Naive thymus-derived CD4-positive, alpha-beta T cell (primary cell): ENCODE measurements at regions not wholly inside any gene's neighbourhood (a gene's known extent, or its start where the extent isn't known, plus 50 kb on each side); places are given as distances from the start of the nearest gene placed in this dataset.

Experiments
- ATAC-seq: fragments of 150-1000 bp; cut with Tn5 transposase; 2 replicates; pipeline ENCODE4 v1.10.0; 2021; ENCODE audit warnings: mild to moderate bottlenecking, moderate library complexity
- CTCF ChIA-PET: fragments of 350-600 bp; sonication (Branson Sonifier 250); formaldehyde crosslinking; loops from one replicate; lab custom pipeline; 2021; ENCODE audit warnings: antibody characterized with exemption; lab: Charles Lee
- POLR2A ChIA-PET: fragments of 350-600 bp; sonication (Branson Sonifier 250); formaldehyde crosslinking; loops from one replicate; lab custom pipeline; 2021; ENCODE audit warnings: antibody characterized with exemption, inconsistent platforms; lab: Charles Lee
- DNase-seq, 9 donors: peaks; one replicate each; pipeline versions ENCODE4 v3.0.0 to v3.0.0-alpha.2; 2020 to 2022; ENCODE audit warnings: mixed read lengths in 1 of 9
- H3K27ac ChIP-seq: one replicate; pipeline ENCODE4 v1.7.0; 2013; ENCODE audit warnings: mild to moderate bottlenecking, low read depth, low read length, moderate library complexity
- H3K27me3 ChIP-seq, 2 donors: one replicate each; pipeline ENCODE4 v1.7.0; 2013; ENCODE audit warnings: low read length in 2 of 2, mild to moderate bottlenecking in 2 of 2, moderate library complexity in 2 of 2; ENCODE audit not compliant: control insufficient read depth in 2 of 2, insufficient read depth in 2 of 2
- H3K36me3 ChIP-seq, 3 experiments: 1 replicate in 2 of 3; 2 replicates in 1 of 3; pipeline ENCODE4 v1.7.0; 2013; ENCODE audit warnings: low read length in 3 of 3, mild to moderate bottlenecking in 3 of 3, moderate library complexity in 1 of 3; ENCODE audit not compliant: insufficient read depth in 3 of 3, control insufficient read depth in 2 of 3
- H3K4me1 ChIP-seq, 2 donors: one replicate each; pipeline ENCODE4 v1.7.0; 2013; ENCODE audit warnings: low read length in 2 of 2, mild to moderate bottlenecking in 2 of 2, moderate library complexity in 1 of 2; ENCODE audit not compliant: control insufficient read depth in 2 of 2, insufficient read depth in 2 of 2
- H3K4me3 ChIP-seq: 2 replicates; pipeline ENCODE4 v1.7.0; 2013; ENCODE audit warnings: mild to moderate bottlenecking, low read length
- H3K9me3 ChIP-seq, 3 experiments: 1 replicate in 2 of 3; 2 replicates in 1 of 3; pipeline ENCODE4 v1.7.0; 2013; ENCODE audit warnings: low read length in 3 of 3; ENCODE audit not compliant: control insufficient read depth in 2 of 3
- H3K27ac Mint-ChIP-seq, 9 donors: one replicate each; pipeline ENCODE4 v1.8.0; 2020 to 2022; ENCODE audit warnings: mixed read lengths in 9 of 9, mild to moderate bottlenecking in 8 of 9, moderate library complexity in 5 of 9, inconsistent platforms in 2 of 9
- H3K27me3 Mint-ChIP-seq, 5 donors: one replicate each; pipeline ENCODE4 v1.8.0; 2021 to 2022; ENCODE audit warnings: mixed read lengths in 5 of 5, mild to moderate bottlenecking in 1 of 5
- H3K36me3 Mint-ChIP-seq, 5 donors: one replicate each; pipeline ENCODE4 v1.8.0; 2020 to 2022; ENCODE audit warnings: mixed read lengths in 5 of 5, mild to moderate bottlenecking in 3 of 5, inconsistent platforms in 1 of 5
- H3K4me1 Mint-ChIP-seq, 7 donors: one replicate each; pipeline ENCODE4 v1.8.0; 2020 to 2022; ENCODE audit warnings: mixed read lengths in 7 of 7, mild to moderate bottlenecking in 3 of 7, inconsistent platforms in 1 of 7
- H3K4me3 Mint-ChIP-seq, 10 donors: one replicate each; pipeline ENCODE4 v1.8.0; 2020 to 2022; ENCODE audit warnings: mild to moderate bottlenecking in 10 of 10, mixed read lengths in 10 of 10, moderate library complexity in 6 of 10, inconsistent platforms in 2 of 10
- H3K9me3 Mint-ChIP-seq, 11 donors: one replicate each; pipeline ENCODE4 v1.8.0; 2020 to 2022; ENCODE audit warnings: mixed read lengths in 11 of 11, mild to moderate bottlenecking in 4 of 11, inconsistent platforms in 1 of 11, moderate library complexity in 1 of 11
- intact Hi-C, 2 donors: fragments of 100-400 bp; cut with micrococcal nuclease; formaldehyde crosslinking; loops; one replicate each; pipeline ENCODE4 v1.15.1; 2023

- DNase-seq (no peak), ATAC-seq (no peak)
- H3K4me3 Mint-ChIP-seq: no peak overlapping the region
- no peak overlapping the region for H3K27ac Mint-ChIP-seq
- no peaks in the 10 kb centered on the region for H3K4me1 ChIP-seq
- H3K36me3 ChIP-seq: no peaks in the 10 kb centered on the region
- intact Hi-C loops: no loop called here
- no peaks in the 10 kb centered on the region for H3K27me3 ChIP-seq
- ChIA-PET CTCF (no interaction called here), POLR2A (no interaction called here)
- no peaks in the 10 kb centered on the region for H3K4me1 Mint-ChIP-seq
- no peaks in the 10 kb centered on the region for H3K36me3 Mint-ChIP-seq
- no peaks in the 10 kb centered on the region for H3K27me3 Mint-ChIP-seq
- peaks cover 0 to 1% (median 0%) of the 10 kb centered on the region in 11 donors for H3K9me3 Mint-ChIP-seq
- H3K27ac ChIP-seq: no peak overlapping the region
- H3K4me3 ChIP-seq: no peak overlapping the region
- H3K9me3 ChIP-seq: no peaks in the 10 kb centered on the region
These were observed 463.1 kb upstream of the GOLIM4 start for GRCh38 chr3:168558728-168559411.

GRCh38 chr3:168552251-168552650 lies 456.5 kb upstream of the GOLIM4 start:
- no peaks in the 10 kb centered on the region for H3K36me3 Mint-ChIP-seq
- Histone ChIP-seq H3K9me3 (no peaks in the 10 kb centered on the region), H3K4me3 (no peak overlapping the region), H3K27ac (no peak overlapping the region), H3K27me3 (no peaks in the 10 kb centered on the region), H3K36me3 (no peaks in the 10 kb centered on the region), H3K4me1 (no peaks in the 10 kb centered on the region)
- POLR2A ChIA-PET: no interaction called here
- no peak overlapping the region for H3K27ac Mint-ChIP-seq
- H3K4me1 Mint-ChIP-seq: no peaks in the 10 kb centered on the region
- ATAC-seq (no peak), DNase-seq (no peak)
- CTCF ChIA-PET: no interaction called here
- no peak overlapping the region for H3K4me3 Mint-ChIP-seq
- no peaks in the 10 kb centered on the region for H3K27me3 Mint-ChIP-seq
- intact Hi-C loops: no loop called here
- peaks cover 0 to 13% (median 0%) of the 10 kb centered on the region in 11 donors for H3K9me3 Mint-ChIP-seq

- DNase-seq (no peak), ATAC-seq (no peak)
- Histone ChIP-seq H3K27ac (no peak overlapping the region), H3K36me3 (no peaks in the 10 kb centered on the region), H3K4me3 (no peak overlapping the region), H3K27me3 (no peaks in the 10 kb centered on the region), H3K4me1 (no peaks in the 10 kb centered on the region), H3K9me3 (no peaks in the 10 kb centered on the region)
- Mint-ChIP-seq H3K27me3 (no peaks in the 10 kb centered on the region), H3K4me1 (no peaks in the 10 kb centered on the region), H3K9me3 (peaks cover 0 to 19% (median 0%) of the 10 kb centered on the region in 11 donors), H3K27ac (no peak overlapping the region), H3K36me3 (no peaks in the 10 kb centered on the region), H3K4me3 (no peak overlapping the region)
- ChIA-PET POLR2A (no interaction called here), CTCF (no interaction called here)
- intact Hi-C loops: no loop called here
These were observed 453.0 kb upstream of the GOLIM4 start for GRCh38 chr3:168548719-168549118.

GRCh38 chr3:168546707-168547106 lies 451.0 kb upstream of the GOLIM4 start:
- H3K27me3 ChIP-seq: no peaks in the 10 kb centered on the region
- H3K27me3 Mint-ChIP-seq: no peaks in the 10 kb centered on the region
- H3K36me3 Mint-ChIP-seq: no peaks in the 10 kb centered on the region
- ATAC-seq: no peak
- no peak for DNase-seq
- ChIA-PET CTCF (no interaction called here), POLR2A (no interaction called here)
- H3K27ac Mint-ChIP-seq: no peak overlapping the region
- H3K36me3 ChIP-seq: no peaks in the 10 kb centered on the region
- H3K9me3 ChIP-seq: no peaks in the 10 kb centered on the region
- no peaks in the 10 kb centered on the region for H3K4me1 Mint-ChIP-seq
- H3K27ac ChIP-seq: no peak overlapping the region
- H3K4me3 ChIP-seq: no peak overlapping the region
- H3K4me1 ChIP-seq: no peaks in the 10 kb centered on the region
- H3K9me3 Mint-ChIP-seq: peaks cover 0 to 19% (median 0%) of the 10 kb centered on the region in 11 donors
- intact Hi-C loops: no loop called here
- H3K4me3 Mint-ChIP-seq: no peak overlapping the region

GRCh38 chr3:168545591-168545990 lies 449.9 kb upstream of the GOLIM4 start:
- H3K4me1 ChIP-seq: no peaks in the 10 kb centered on the region
- ATAC-seq (no peak), DNase-seq (no peak)
- H3K36me3 ChIP-seq: no peaks in the 10 kb centered on the region
- ChIA-PET CTCF (no interaction called here), POLR2A (no interaction called here)
- H3K36me3 Mint-ChIP-seq: no peaks in the 10 kb centered on the region
- no peak overlapping the region for H3K4me3 Mint-ChIP-seq
- no peak overlapping the region for H3K27ac Mint-ChIP-seq
- H3K27me3 ChIP-seq: no peaks in the 10 kb centered on the region
- H3K27me3 Mint-ChIP-seq: no peaks in the 10 kb centered on the region
- no peaks in the 10 kb centered on the region for H3K9me3 ChIP-seq
- peaks cover 0 to 23% (median under 1%) of the 10 kb centered on the region in 11 donors for H3K9me3 Mint-ChIP-seq
- intact Hi-C loops: no loop called here
- H3K4me1 Mint-ChIP-seq: no peaks in the 10 kb centered on the region
- no peak overlapping the region for H3K27ac ChIP-seq
- no peak overlapping the region for H3K4me3 ChIP-seq

- H3K4me3 Mint-ChIP-seq: no peak overlapping the region
- ChIA-PET CTCF (no interaction called here), POLR2A (no interaction called here)
These were observed 448.6 kb upstream of the GOLIM4 start for GRCh38 chr3:168544097-168544957.

More at GRCh38 chr3:168544097-168544957, 448.6 kb upstream of the GOLIM4 start:
- H3K4me1 Mint-ChIP-seq: no peaks in the 10 kb centered on the region
- H3K27ac ChIP-seq: no peak overlapping the region
- no peaks in the 10 kb centered on the region for H3K36me3 ChIP-seq
- H3K27me3 ChIP-seq: no peaks in the 10 kb centered on the region
- no peaks in the 10 kb centered on the region for H3K27me3 Mint-ChIP-seq
- no peaks in the 10 kb centered on the region for H3K36me3 Mint-ChIP-seq
- peaks cover 0 to 12% (median 0%) of the 10 kb centered on the region in 11 donors for H3K9me3 Mint-ChIP-seq
- no peak overlapping the region for H3K27ac Mint-ChIP-seq
- DNase-seq (no peak), ATAC-seq (no peak)
- no peak overlapping the region for H3K4me3 ChIP-seq
- intact Hi-C loops: no loop called here
- no peaks in the 10 kb centered on the region for H3K4me1 ChIP-seq
- no peaks in the 10 kb centered on the region for H3K9me3 ChIP-seq
